ENCODE measurements at regions not wholly inside any gene's neighbourhood (a gene's known extent, or its start where the extent isn't known, plus 50 kb on each side); places are given as distances from the start of the nearest gene placed in this dataset.
"Not testable (repeated sequence)": the region's sequence is repeated elsewhere in the genome, so short reads cannot be mapped to it uniquely, and the experiment has no call there.

GRCh38 chr6:105740946-105741645 is 338.2 kb upstream of the PREP start:
- DNase-seq (ENCODE audit: low read depth in 2 of 3, low spot score in 1 of 3), result no peak

- no peak for DNase-seq (ENCODE audit: low read depth in 2 of 3, low spot score in 1 of 3)
Observed at GRCh38 chr6:105739764-105740163, 336.9 kb upstream of the PREP start.

DNA sequence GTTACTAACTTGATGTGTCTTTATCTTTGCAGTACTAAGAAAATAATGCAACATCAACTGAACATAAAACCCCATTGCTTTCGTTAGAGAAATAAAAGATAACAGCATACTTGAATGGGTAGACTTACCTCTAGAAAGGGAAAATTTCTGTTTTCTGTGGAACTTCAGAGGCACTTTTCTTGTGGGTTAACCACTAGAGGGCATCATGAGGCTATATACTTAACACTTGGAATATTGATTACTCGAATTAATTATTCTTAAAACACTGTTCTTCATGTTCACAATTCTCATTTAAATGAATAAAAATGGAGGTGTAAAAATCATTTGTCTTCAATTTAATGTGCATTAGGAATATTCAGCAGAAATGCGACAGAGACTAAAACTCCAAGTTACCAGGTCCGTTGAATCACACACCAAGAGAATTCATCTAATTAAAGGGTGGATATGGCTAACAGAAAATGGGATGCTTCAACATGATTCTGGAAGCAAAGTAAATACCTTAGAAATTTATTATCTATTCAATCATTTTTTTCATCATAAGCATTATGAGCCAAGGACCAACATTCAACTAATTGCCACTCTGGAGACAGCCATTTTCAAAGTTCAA is 330.8 kb upstream of the PREP start:
- peak in 1 of 3 donors; percentile 19 for DNase-seq (ENCODE audit: low read depth in 2 of 3, low spot score in 1 of 3)

- DNase-seq (ENCODE audit: low read depth in 2 of 3, low spot score in 1 of 3), result no peak
Observed at GRCh38 chr6:105728995-105729394, 326.1 kb upstream of the PREP start.

DNA sequence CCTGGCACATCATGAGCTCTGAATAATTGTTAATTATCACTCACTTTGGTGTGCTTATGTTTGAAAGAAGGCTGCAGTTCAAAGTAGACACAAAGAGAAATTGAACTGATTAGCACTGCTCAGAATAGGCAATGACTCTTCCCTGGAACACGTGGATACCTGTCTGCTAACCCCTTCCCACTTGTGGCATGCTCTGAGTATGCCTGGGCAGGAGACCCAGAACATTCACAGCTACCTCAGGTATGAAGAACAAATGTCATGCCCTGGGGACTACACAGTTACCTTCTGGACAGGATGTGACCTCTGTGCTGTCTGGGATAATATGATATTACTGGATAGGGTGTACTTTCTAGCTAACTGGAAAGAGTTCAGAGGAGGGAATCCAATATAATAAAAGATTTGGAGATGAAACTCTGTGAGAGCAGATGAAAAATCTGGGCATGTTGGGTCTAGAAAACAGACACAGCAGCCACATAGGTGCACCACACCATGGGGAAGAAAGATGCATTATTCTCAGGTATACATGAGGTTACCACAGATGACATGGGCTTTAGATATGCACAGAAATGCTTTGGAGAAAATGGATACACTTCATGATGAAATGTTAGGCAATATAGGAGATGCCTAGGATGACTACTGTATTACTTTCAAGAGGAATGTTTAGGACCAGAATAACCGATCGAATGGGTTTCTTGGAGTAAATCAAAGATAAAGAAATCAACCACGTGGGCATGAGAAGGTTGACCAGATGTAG is 324.2 kb upstream of the PREP start:
- DNase-seq (ENCODE audit: low read depth in 2 of 3, low spot score in 1 of 3), result no peak

- no peak for DNase-seq (ENCODE audit: low read depth in 2 of 3, low spot score in 1 of 3)
Observed at GRCh38 chr6:105714846-105715245, 312.0 kb upstream of the PREP start.

- no peak for DNase-seq (ENCODE audit: low read depth in 2 of 3, low spot score in 1 of 3)
Observed at GRCh38 chr6:105713474-105714118, 310.7 kb upstream of the PREP start.

- DNase-seq (ENCODE audit: low read depth in 2 of 3, low spot score in 1 of 3), result no peak
Observed at GRCh38 chr6:105711216-105711615, 308.3 kb upstream of the PREP start.

DNA sequence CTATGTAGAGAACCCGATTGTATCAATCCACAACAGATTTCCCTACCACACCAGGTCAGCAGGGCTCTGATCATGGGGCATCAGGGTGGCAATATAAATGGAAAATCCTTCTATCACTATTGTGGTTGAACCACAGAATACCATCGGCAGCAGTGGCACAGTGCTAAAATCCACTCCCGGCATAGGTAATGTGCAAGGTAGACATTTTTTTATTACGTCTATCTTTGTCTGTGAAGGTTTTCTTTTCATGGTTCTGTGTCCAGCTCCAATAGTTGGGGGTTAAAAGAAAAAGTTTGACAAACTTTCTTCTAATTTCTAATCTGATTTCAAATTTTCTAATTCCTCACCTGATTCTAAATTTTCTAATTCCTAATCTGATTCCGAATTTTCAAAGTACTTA is 302.7 kb upstream of the PREP start:
- no peak for DNase-seq (ENCODE audit: low read depth in 2 of 3, low spot score in 1 of 3)

GRCh38 chr6:105695461-105695860 is 292.6 kb upstream of the PREP start:
- DNase-seq (ENCODE audit: low read depth in 2 of 3, low spot score in 1 of 3), result no peak

DNA sequence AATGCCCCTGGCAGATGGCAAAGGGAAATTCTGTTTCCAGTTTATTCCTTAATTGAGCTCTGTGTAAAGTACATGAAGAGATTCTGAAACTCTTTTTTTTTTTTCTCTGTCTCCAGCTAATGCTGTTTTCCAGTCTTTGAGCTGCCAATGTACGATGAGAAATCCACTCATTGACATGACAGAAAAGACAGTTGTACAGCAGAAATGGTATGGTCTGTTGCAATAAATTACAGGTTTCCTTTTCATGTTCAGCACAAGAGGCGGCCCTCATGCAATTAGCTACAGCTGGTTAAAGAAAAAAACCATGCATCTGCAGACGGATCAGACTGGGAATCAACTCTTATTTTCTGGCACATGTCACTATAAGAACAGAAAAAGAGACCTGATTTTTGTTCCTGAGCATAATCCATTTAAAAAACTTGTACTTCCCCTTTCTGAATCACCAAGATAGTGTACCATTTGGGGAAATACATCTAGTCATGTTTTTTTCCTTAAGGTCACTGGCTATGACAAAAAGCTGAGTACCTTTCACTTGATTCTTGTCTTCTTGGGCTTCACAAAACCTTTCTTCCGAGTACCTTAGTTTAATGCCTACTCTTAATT is 289.8 kb upstream of the PREP start:
- DNase-seq (ENCODE audit: low read depth in 2 of 3, low spot score in 1 of 3), result no peak

GRCh38 chr6:105691971-105692370 is 289.1 kb upstream of the PREP start:
- no peak for DNase-seq (ENCODE audit: low read depth in 2 of 3, low spot score in 1 of 3)

DNA sequence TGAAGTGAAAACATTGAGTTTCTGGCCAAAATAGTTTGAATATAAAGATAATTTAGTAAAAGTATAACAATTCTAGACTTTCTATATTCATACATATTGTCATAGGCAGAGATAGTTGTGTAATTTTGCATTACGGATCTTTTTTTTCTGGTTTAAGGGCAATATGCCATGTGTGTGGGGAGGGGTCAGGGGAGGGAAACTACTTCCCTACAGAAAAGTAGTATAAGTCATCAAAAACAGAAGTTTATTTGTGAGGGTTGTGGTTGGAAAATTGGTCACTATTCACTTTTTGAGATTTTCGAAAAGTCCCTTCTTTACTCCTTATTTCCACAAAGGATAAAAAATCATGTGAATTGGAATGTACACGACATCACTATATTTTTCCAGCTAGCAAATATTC is 288.2 kb upstream of the PREP start:
- no peak for DNase-seq (ENCODE audit: low read depth in 2 of 3, low spot score in 1 of 3)

DNA sequence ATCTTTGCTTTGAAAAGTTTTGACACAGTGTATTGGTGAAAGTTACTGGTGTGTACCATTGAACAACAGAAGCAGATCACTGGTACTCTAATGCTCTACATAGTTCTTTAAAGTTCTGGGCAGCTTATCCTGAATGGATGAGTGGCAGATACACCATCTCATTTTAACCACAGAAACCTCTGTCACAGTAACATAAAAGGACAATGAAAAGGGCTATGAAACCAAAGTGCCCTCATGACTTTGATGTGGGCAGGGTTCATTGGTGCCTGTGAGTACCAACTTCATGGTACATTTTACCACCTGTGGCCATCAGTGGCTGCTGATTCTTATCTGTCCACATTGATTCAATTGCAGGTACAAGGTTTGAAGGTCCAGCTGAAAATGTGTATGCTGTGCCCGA is 285.7 kb upstream of the PREP start:
- no peak for DNase-seq (ENCODE audit: low read depth in 2 of 3, low spot score in 1 of 3)

DNA sequence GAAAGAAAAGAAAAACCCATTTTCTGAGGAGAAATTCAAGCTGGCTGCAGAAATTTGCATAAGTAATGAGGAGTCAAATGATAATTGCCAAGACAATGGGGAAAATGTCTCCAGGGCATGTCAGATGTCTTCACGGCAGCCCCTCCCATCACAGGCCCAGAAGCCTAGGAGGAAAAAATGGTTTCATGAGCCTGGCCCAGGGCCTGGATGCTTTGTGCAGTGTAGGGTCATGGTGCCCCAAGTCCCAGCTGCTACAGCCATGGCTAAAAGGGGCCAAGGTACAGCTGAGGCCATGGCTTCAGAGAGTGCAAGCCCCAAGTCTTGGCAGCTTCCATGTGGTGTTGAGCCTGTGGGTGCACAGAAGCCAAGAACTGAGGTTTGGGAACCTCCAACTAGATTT is 283.9 kb upstream of the PREP start:
- not testable (repeated sequence) for DNase-seq (ENCODE audit: low read depth in 2 of 3, low spot score in 1 of 3)

GRCh38 chr6:105681061-105681460 is 278.2 kb upstream of the PREP start:
- DNase-seq (ENCODE audit: low read depth in 2 of 3, low spot score in 1 of 3), result no peak

- no peak for DNase-seq (ENCODE audit: low read depth in 2 of 3, low spot score in 1 of 3)
Observed at GRCh38 chr6:105680131-105680530, 277.2 kb upstream of the PREP start.

GRCh38 chr6:105678516-105678915 is 275.6 kb upstream of the PREP start:
- DNase-seq (ENCODE audit: low read depth in 2 of 3, low spot score in 1 of 3), result no peak

GRCh38 chr6:105677671-105678475 is 275.0 kb upstream of the PREP start:
- no peak for DNase-seq (ENCODE audit: low read depth in 2 of 3, low spot score in 1 of 3)

- no peak for DNase-seq (ENCODE audit: low read depth in 2 of 3, low spot score in 1 of 3)
Observed at GRCh38 chr6:105676857-105677256, 274.0 kb upstream of the PREP start.

Measured in stimulated activated CD4-positive, alpha-beta T cell treated with anti-CD3 and anti-CD28 coated beads, Interleukin-12 subunit alpha, Interleukin-12 subunit beta, amount 100 ng/mL, for 48 hours (primary cell).